GM21381 (cell line): ENCODE measurements at regions not wholly inside any gene's neighbourhood (a gene's known extent, or its start where the extent isn't known, plus 50 kb on each side); places are given as distances from the start of the nearest gene placed in this dataset.

Source experiments
- ATAC-seq: cut with Tn5 transposase; IDR thresholded peaks from one replicate; pipeline ENCODE4 v1.9.1; 2021; ENCODE audit warnings: mild to moderate bottlenecking, moderate library complexity; ENCODE audit not compliant: unreplicated experiment

DNA sequence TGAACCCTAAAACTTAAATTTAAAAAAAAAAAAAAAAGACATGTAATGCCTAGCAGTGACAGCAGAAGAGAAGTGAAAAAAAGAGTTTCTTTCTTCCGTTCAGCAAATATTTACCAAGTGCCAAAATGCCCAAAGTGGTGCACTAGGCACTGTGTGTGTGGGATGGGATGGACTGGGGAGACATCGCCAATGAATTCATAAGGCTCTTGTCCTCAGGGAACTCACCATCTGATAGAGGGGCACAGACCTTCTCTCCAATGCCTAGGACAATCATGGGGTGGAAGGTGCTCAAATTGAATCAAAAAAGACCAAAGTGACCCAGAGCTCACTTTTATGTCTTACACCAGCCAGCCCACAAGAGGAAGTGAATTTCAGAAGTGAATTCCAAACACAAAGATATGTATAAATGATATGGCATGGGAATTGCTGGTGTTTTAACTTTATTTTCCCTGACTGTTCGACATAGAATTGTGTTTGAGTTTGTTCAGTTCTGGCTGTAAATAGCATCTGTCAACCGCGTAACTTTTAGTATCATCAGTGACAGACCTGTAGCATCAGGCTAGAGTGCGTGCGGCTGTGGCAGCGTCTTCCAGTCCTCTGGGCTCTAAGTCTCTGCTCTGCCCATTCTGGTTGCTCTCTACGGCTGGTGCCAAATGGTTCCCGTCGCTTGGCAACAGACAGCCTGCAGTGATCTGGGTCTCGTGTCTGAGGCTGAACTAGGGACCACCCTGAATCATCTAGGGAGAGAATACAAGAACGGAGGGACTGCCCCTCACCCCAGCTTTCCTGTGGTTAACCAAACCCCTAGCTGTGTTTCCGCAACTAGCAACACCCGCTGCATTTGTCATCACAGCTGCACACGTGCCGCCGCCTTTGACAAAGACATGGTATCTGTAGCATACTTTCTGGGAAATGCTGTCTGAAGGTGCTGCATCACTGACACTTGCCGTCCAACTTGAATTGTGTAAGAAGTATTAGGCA is 154.0 kb upstream of the THBS1 start:
- ATAC-seq, result peak; percentile 81

DNA sequence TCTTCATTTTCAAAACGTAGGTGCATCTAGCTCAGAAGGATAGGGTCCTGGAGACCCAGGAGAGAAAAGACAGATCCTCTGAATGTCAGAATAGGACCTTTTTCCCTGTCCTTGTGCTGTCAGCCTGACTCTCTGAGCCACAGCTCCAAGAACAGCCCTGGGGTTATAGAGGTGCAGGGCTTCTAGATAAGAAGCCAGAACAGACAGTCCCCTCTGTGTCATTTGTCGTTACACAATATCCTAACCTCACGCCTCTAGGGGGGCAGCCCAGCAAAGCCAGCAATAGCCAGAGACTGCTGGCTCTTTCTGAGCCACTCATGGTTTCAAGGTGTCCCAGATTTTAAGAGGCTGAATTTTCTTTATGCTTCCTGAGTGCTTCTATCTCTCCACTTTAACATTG is 153.2 kb upstream of the THBS1 start:
- ATAC-seq, result no peak

DNA sequence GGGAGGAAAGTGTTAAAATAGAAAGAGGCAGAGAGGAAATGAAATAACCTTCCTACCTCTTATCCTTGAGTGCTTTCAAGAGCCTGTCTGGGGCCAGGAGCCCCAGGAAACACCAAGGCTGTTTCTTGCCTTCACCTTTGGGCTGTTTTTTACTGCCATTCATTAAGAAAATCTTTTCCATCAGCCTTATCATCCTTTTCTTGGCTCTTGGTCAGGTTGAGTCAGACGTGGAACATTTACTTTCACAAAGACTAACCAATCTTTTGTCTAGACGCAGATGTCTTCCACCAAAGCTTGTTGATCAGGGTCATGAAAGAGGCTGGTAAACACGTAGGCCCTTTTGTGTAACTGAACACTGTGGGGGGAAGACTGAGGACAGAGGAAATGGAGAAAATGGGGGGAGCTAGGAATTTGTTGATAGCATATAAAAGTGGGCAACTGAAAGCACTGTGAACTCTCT is 151.0 kb upstream of the THBS1 start:
- ATAC-seq, result no peak

DNA sequence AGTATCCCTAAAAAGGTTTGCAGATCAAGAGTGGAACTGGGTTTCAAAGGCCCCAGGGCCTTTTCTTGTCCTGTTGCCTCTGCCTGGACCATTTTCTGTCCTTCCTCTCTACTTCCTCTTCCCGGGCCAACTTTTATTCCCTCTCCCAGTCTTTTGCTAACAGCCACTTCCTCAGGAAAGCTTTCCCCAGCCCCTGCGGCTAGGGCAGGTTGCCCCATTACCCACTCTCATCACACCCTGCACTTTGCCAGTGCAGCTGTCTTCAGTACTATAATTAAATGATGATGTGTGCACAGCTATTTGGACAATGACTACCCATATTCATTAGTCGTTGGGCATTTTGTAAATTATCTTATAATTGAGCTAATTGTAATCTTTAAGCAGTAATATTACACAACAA is 150.5 kb upstream of the THBS1 start:
- ATAC-seq, result no peak

DNA sequence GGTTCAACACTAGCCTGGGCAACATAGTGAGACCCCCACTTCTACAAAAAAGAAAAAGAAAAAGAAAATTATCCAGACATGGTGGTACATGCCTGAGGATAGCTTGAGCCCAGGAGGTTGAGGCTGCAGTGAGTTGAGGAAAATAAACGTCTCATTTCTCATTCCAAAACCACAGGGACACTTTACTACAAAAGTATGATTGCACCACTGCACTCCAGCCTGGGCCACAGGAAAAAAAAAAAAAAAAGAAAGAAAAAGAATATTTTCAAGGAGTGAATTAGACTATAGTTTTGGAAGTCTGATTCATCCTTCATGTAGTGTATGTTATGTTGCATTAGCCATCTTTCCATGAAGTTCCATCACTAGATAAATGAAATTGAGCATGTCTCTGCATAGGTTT is 149.5 kb upstream of the THBS1 start:
- no peak for ATAC-seq

DNA sequence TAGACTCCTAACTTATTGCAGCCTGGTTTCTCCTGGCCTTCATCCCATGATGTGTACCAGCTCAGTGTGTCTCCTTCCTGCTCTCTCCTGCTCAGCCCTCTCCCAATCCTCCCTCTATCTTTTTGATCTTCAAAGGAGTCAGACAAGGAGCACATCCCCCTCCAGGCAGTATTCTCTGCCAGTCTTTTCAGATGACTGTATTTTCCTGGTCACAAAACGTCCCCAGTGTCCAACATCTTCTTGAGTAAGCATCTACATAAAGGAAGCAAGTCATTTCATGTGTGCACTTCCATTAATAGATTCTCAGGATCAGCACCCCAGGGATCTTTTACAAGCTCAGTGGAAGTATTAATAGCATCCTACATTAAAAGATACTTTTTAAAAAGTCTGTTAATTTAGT is 148.9 kb upstream of the THBS1 start:
- no peak for ATAC-seq

DNA sequence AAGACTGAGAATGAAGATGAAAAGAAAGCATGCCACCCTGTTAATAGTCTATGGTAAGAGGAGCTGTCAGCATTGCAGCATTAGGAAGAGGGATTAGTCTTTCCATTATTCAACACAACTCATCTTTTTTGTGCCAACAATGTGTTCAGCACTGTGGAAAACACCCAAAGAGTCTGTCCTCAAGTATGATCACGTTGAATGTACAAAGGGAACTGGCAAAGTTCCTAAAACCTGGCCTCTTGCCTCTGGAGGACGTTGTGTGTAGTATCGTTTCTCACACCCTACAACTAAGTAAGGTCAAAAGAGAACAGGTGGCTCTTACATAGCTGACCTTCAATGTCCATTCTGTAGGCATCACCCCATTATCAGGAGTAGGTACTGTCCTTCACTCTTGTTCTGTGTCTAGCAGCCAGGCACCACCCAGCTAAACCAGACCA is 147.9 kb upstream of the THBS1 start:
- no peak for ATAC-seq

DNA sequence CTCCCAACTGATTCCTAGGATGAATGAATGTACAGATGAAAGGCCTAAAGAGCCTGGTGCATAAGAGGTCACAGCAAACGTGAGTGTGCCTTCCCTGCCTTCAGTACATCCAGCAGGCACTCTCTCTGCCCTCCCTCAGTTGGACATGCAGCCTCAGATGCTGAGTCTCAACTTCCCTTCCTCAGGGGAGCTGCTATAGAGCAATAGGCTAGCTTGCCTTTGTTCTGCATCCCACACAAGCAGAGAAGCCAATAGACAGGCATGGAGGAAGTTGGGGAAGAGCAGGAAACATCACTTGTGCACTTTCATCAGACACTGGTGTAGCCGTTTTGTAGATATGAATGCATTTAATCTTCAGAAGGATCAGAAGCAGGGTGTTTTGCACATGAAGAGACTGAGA is 147.5 kb upstream of the THBS1 start:
- no peak for ATAC-seq

DNA sequence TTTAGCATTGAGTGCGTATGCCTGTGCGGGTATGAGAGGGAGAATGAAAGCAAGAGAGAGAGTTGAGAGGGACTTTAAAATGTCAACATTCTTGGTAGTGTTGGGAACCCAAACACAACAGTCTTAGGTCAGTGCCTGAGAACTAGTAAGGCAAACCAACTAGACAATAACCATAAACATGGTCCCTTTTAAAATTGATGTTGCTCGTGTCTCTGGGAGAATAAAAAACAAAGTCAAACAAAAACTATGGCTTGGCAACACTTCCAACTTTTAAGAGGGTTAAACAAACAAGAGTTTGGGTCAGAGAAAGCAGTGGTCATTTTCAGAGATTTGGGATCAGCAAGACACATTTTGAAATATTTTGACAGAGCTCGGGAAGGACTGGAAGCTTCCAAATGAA is 146.7 kb upstream of the THBS1 start:
- ATAC-seq, result no peak

DNA sequence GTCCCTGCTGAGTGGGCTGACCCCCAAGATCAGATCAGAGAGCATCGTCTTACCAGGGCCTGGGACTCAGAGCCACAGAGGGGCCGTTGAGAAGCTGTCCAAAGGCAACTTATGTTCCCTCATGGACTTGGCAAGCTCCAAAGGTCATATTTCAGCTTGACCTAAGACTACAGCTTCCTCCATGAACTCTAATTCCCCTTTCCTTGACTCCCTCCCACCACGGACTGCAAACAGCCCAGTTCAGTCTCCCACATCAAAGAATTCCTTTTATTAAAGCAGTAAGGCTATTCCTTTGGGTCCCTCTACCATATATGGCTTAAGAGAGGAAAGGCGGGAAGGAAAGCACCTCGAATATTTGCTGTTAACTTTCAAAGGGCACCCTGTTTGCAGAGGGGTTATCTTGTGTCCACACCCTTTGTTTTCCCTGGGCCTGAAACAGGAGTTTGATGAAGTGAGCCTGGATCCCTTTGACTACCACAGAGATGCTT is 146.1 kb upstream of the THBS1 start:
- ATAC-seq, result no peak

DNA sequence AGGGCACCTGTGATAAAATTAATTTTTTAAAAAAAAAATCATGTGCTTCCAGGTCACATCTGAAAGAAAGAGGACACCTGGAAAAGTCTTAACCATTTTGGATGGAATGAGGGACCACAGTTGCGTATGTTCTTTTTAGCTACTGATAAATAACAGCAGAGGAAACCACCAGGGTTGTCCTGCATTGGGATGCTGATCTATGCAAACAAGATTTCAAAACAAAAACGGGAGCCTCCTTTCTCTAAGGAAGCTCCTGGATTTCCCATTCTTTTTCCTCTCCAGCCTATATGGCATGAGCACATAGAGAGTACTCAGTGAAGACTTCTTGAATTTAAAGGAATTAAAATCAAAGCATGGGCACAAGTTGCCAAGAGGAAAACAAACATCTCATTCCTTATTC is 145.6 kb upstream of the THBS1 start:
- ATAC-seq, result no peak

DNA sequence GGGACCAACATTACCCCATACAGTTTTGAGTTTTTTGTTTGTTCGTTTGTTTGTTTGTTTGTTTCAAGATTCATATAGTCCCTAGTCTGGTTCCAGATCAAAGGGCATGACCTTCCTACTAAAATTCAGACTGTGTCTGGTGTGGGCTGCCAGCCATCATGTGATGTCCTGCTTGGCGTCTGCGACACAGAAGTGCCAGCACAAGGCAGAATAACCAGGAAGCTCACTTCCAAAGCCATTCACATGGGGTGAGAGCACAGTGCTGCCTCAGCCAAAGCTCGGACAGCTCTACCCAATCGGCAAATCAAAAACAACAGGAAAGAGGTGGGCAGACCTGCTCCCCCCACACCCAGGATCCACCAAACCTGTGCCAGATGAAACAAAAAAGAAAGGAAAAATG is 142.6 kb upstream of the THBS1 start:
- no peak for ATAC-seq

DNA sequence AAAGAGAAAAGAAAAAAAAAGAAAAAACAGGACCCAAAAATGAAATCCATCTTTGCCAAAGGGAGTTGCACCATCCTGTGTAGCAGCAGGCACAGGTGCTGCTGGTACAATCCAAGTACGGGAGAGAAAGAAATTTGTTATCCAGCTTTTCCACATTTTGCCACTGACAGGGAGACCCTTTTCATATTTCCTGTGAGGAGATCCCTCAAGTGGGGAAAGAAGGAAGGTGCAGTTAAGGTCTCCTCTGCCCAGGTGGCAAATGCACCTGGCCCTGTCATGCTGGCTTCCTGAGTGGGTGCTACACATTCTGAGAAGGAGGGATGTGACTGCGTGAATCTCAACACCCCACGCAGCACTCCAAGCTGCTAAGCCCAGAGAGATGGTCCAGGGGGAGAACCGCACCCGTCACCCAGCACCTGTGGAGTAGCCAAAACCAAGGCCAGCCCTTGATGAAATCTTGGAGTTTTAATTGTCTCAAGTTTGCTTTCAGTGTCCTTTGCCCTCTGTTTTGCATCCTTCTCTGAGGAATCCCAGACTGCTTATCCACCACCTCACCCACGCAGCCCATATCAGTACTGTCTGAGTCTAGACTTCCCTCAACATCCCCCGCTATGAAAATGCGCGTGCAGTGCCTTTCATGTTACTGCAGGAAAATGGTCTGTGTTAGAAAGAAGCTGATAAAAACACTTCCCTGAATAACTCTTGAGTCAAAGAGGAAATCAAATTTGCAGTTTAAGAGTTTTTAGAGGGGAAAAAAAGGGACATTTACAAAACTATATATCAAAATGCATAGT is 141.9 kb upstream of the THBS1 start:
- ATAC-seq, result no peak

DNA sequence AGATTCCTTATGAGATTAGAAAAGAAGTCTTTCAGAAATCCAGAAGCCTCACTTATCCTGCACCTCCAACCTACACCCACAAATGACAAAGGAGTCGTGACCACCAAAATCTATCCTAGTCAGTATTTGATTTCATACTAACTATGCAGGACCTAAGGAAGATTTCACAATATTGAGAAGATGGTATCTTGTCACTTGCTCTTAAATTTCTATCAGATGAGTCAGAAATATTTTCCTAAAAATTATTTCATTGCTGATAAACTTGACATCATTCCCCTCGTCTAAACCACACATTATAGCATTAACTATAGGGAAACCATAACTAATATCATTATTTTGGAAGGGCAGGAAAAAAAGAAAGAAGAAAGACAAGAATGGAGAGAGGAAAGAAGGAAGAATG is 138.0 kb upstream of the THBS1 start:
- no peak for ATAC-seq

DNA sequence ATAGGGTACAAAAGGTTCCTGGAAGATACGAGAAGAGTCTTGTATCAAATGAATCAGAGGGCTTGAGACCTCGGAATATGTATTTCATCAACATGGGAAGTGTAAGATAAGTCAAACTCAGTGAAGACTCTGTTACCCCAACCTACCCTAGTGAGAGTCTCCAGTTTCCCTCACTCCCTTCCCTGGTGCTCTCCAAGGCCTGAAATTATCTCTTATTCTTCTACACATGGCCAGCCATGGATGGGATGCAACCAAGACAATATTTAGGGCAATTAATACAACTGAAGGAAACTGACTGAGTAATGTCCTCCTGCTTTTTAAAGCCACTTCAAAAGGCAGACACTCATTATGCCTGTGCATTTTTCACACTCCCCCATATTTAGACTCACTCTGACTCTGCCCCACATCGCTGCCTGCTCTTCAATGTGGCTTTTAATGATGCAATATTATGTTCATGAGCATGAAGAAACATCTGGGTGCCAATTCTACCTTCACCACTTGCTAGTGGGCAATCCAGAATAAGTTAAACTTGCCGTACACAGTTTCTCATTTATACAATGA is 137.1 kb upstream of the THBS1 start:
- no peak for ATAC-seq

DNA sequence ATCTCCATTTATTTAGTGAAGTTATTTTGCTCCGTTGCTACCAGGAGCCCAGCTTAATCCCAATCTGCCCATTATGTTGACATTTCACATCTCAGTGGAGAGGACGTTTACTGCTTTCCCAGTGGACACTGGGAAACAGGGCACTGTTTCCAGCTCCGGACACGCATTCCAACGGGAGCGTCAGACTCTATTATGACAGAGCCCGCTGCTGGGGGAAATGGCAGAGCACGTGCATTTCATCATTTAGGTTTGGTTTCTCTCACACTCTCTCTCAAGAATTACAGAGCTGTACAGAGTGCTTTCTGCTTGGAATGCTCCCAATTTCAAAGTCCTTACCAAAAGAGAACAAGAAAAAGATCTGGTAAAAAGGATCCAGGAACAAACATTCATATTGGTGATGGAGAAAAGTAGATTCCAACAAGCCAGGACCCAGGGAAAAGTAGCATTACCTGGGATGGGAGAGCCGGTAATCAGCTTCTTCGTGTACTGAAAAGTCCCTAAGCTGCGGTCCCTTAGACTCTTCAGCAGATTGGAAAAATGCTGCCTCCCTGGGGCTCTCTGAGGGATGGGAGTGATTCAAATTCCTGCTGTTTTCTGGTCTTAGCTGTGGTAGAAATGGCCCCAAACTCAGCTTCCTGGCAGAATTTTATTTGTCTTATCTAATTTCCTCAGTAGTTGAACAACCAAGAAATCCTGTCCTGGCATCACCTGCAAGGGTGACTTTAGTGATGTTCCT is 136.0 kb upstream of the THBS1 start:
- ATAC-seq, result no peak

DNA sequence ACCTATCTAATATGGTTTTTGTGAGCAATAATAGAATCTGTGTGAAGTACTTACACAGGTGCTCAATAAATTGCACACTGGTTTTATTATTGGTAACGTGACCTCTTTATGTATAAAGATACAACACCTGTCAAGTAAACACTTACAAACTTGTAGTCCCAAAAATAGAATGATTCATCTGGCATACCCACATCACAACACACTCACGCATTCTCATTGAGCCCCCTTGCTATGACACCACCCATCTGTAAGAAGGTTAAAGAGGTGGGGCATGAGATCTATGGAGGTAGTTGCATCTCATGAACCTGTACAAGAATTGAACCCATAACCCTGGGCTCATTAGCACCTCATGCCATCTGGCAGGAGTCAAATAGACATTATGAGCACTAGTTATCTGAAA is 134.9 kb upstream of the THBS1 start:
- ATAC-seq, result no peak

DNA sequence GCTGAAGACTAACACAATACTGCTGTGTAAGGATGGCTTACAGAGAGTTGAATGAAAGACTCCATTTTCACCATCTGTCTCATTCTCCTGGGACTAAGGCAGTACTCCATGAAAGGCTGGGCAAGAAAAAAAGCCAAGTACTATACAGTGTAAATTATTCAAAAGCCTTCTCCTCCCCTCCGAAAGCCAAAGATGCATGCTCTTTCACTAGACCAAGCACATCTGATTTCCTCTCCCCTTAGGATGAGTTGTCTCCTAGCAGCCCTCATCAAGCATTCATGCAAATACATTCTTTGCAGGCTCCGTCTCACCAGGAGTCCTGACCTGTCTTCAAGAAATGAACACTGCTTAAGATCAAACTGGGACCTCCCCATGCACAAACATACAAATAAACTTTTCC is 133.5 kb upstream of the THBS1 start:
- ATAC-seq, result no peak

DNA sequence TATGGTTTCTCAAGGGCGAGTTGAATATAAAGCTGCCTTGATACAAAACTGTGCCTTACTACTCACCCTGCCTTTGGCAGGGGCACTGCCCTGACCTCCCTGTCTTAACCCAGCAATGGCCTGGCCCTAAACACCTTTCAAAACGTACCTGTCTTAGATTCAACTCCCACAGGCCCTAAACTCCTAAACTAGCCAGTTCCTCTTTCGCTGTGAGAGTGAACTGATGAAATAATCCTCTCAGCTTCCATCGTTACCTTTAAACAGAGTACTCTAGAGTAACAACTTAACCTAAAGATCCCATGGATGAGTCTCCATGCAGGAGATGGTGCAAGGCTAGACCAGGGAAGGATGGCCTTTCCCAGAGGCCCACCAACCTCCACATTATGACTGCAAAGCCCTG is 133.0 kb upstream of the THBS1 start:
- no peak for ATAC-seq

DNA sequence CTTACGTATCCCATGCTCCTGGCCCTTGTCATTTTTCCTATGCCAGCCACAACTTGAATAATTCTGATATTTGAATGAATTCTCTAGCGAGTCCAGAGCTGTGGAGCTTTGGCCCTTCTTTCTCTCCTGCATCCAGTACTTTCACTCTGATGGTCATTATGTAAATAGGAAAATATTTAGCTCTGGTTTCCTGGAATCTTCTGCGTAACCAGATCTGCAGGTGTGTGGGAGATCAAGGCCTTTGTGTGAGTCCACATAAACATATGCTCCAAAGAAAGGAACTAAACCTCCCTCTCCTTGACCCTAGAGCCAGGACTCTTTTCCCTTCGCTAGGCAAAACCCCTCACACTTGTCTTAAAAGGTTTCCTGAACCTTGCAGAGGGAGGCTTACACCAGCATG is 132.5 kb upstream of the THBS1 start:
- no peak for ATAC-seq
